Fibroblast of lung (primary cell): ENCODE measurements at regions not wholly inside any gene's neighbourhood (a gene's known extent, or its start where the extent isn't known, plus 50 kb on each side); places are given as distances from the start of the nearest gene placed in this dataset.

ENCODE experiments used
- DNase-seq, 2 donors: peaks; one replicate each; pipeline versions ENCODE4 v3.0.0 to v3.0.0-alpha.2; 2010; ENCODE audit warnings: low read depth in 2 of 2
- H2AFZ ChIP-seq: 2 replicates; pipeline ENCODE4 v1.5.1; 2012; ENCODE audit warnings: low read length, control low read depth, inconsistent platforms
- H3K27ac ChIP-seq: 2 replicates; pipeline ENCODE4 v1.5.1; 2011; ENCODE audit warnings: low read length, control low read depth; ENCODE audit not compliant: insufficient read depth
- H3K27me3 ChIP-seq: 2 replicates; pipeline ENCODE4 v1.5.1; 2011; ENCODE audit warnings: mild to moderate bottlenecking, low read length; ENCODE audit not compliant: control insufficient read depth, insufficient read depth
- H3K36me3 ChIP-seq: 2 replicates; pipeline ENCODE4 v1.5.1; 2011; ENCODE audit warnings: low read length; ENCODE audit not compliant: control insufficient read depth, insufficient read depth
- H3K4me1 ChIP-seq: 2 replicates; pipeline ENCODE4 v1.5.1; 2011; ENCODE audit warnings: low read length; ENCODE audit not compliant: control insufficient read depth, insufficient read depth; ENCODE audit errors: extremely low read depth
- H3K4me2 ChIP-seq: 2 replicates; pipeline ENCODE4 v1.5.1; 2011; ENCODE audit warnings: low read length, control low read depth; ENCODE audit not compliant: insufficient read depth; ENCODE audit errors: extremely low read depth
- H3K4me3 ChIP-seq, 4 experiments: fragments of 200-600 bp in 1 of 4; sonication (generic) in 1 of 4; replicated peaks in 1 of 4; 2 replicates each; pipeline ENCODE4 v1.5.1; 2011 to 2016; ENCODE audit warnings: low read length in 4 of 4, low read depth in 3 of 4, mild to moderate bottlenecking in 3 of 4, control low read depth in 2 of 4, inconsistent platforms in 1 of 4, mixed read lengths in 1 of 4; ENCODE audit not compliant: insufficient read depth in 1 of 4; ENCODE audit errors: control extremely low read depth in 1 of 4
- H3K79me2 ChIP-seq: 2 replicates; pipeline ENCODE4 v1.5.1; 2012; ENCODE audit warnings: mild to moderate bottlenecking, low read length, inconsistent platforms; ENCODE audit not compliant: control insufficient read depth, insufficient read depth
- H3K9ac ChIP-seq: 2 replicates; pipeline ENCODE4 v1.5.1; 2011; ENCODE audit warnings: mild to moderate bottlenecking, low read length, control low read depth; ENCODE audit not compliant: insufficient read depth
- H3K9me3 ChIP-seq: 2 replicates; pipeline ENCODE4 v1.5.1; 2012; ENCODE audit warnings: low read depth, low read length; ENCODE audit not compliant: control insufficient read depth, insufficient read depth
- H4K20me1 ChIP-seq: 2 replicates; pipeline ENCODE4 v1.5.1; 2011; ENCODE audit warnings: low read length; ENCODE audit not compliant: control insufficient read depth, insufficient read depth; ENCODE audit errors: extremely low read depth
- CTCF ChIP-seq, 2 donors: IDR thresholded peaks in 1 of 2; conservative IDR thresholded peaks in 1 of 2; 1 replicate in 1 of 2; 2 replicates in 1 of 2; pipeline ENCODE4 v1.5.1; 2011 to 2012; ENCODE audit warnings: low read length in 2 of 2, control low read depth in 1 of 2, inconsistent platforms in 1 of 2, low read depth in 1 of 2, mild to moderate bottlenecking in 1 of 2
- EZH2 ChIP-seq: IDR thresholded peaks from 2 replicates; pipeline ENCODE4 v1.5.1; 2012; ENCODE audit warnings: low read length, control low read depth, mild to moderate bottlenecking; ENCODE audit errors: missing control alignments

- H3K9ac ChIP-seq: no peak overlapping the region
- H4K20me1 ChIP-seq: no peaks in the 10 kb centered on the region
- H2AFZ ChIP-seq: no peak overlapping the region
- no peaks in the 10 kb centered on the region for H3K9me3 ChIP-seq
- no peak overlapping the region for H3K4me3 ChIP-seq
- DNase-seq: no peak
- no peak overlapping the region for H3K27ac ChIP-seq
- no peak overlapping the region for H3K4me2 ChIP-seq
- no peaks in the 10 kb centered on the region for H3K27me3 ChIP-seq
- H3K4me1 ChIP-seq: no peaks in the 10 kb centered on the region
- no peaks in the 10 kb centered on the region for H3K36me3 ChIP-seq
- no peaks in the 10 kb centered on the region for H3K79me2 ChIP-seq
- no peak for TF ChIP-seq EZH2
- no peak for TF ChIP-seq CTCF (conservative IDR thresholded peaks at IDR 0.05 in 1 of 2, IDR thresholded peaks at IDR 0.05 in 1 of 2; ENCODE audit: low read depth in 1 of 2, low read length in 2 of 2)
Measured at GRCh38 chr10:2813693-2814092, 253.7 kb upstream of the PFKP start.

- no peak overlapping the region for H3K4me2 ChIP-seq
- H3K27ac ChIP-seq: no peak overlapping the region
- H3K4me3 ChIP-seq: no peak overlapping the region
- H3K9ac ChIP-seq: no peak overlapping the region
- no peaks in the 10 kb centered on the region for H3K9me3 ChIP-seq
- no peaks in the 10 kb centered on the region for H3K79me2 ChIP-seq
- no peaks in the 10 kb centered on the region for H4K20me1 ChIP-seq
- H2AFZ ChIP-seq: no peak overlapping the region
- DNase-seq: no peak
- H3K27me3 ChIP-seq: no peaks in the 10 kb centered on the region
- no peak for TF ChIP-seq EZH2
- TF ChIP-seq CTCF (conservative IDR thresholded peaks at IDR 0.05 in 1 of 2, IDR thresholded peaks at IDR 0.05 in 1 of 2; ENCODE audit: low read depth in 1 of 2, low read length in 2 of 2): no peak
- H3K36me3 ChIP-seq: no peaks in the 10 kb centered on the region
- H3K4me1 ChIP-seq: no peaks in the 10 kb centered on the region
Measured at GRCh38 chr10:2813286-2813685, 254.1 kb upstream of the PFKP start.

GRCh38 chr10:2812631-2813030 is 254.7 kb upstream of the PFKP start:
- DNase-seq: no peak
- H3K27ac ChIP-seq: no peak overlapping the region
- no peaks in the 10 kb centered on the region for H3K9me3 ChIP-seq
- H2AFZ ChIP-seq: no peak overlapping the region
- H3K4me2 ChIP-seq: no peak overlapping the region
- no peaks in the 10 kb centered on the region for H3K36me3 ChIP-seq
- no peak overlapping the region for H3K9ac ChIP-seq
- H3K27me3 ChIP-seq: no peaks in the 10 kb centered on the region
- H4K20me1 ChIP-seq: no peaks in the 10 kb centered on the region
- TF ChIP-seq EZH2 (no peak), CTCF (conservative IDR thresholded peaks at IDR 0.05 in 1 of 2, IDR thresholded peaks at IDR 0.05 in 1 of 2; ENCODE audit: low read depth in 1 of 2, low read length in 2 of 2) (no peak)
- no peaks in the 10 kb centered on the region for H3K79me2 ChIP-seq
- H3K4me1 ChIP-seq: no peaks in the 10 kb centered on the region
- no peak overlapping the region for H3K4me3 ChIP-seq
